OCI-LY7 (cell line): ENCODE measurements at regions not wholly inside any gene's neighbourhood (a gene's known extent, or its start where the extent isn't known, plus 50 kb on each side); places are given as distances from the start of the nearest gene placed in this dataset.
"Not testable (repeated sequence)": the region's sequence is repeated elsewhere in the genome, so short reads cannot be mapped to it uniquely, and the experiment has no call there.

ENCODE experiments used
- CTCF ChIP-seq: fragments of 200-600 bp; sonication (generic); conservative IDR thresholded peaks from 2 replicates; pipeline ENCODE4 v1.5.1; 2014; ENCODE audit warnings: mild to moderate bottlenecking, antibody characterized with exemption, low read length, moderate library complexity, mixed read lengths
- EZH2phosphoT487 ChIP-seq: fragments of 200-600 bp; sonication (generic); IDR thresholded peaks from 2 replicates; pipeline ENCODE4 v1.6.1; 2018; ENCODE audit warnings: low read depth, borderline replicate concordance, mild to moderate bottlenecking, mixed run types, antibody characterized with exemption, low read length, moderate library complexity, mixed read lengths

- TF ChIP-seq CTCF, EZH2phosphoT487: not testable (repeated sequence)
These were observed 1921.4 kb downstream of the PCDH9 start for GRCh38 chr13:65308729-65309128.
